ENCODE measurements at regions not wholly inside any gene's neighbourhood (a gene's known extent, or its start where the extent isn't known, plus 50 kb on each side); places are given as distances from the start of the nearest gene placed in this dataset.

DNA sequence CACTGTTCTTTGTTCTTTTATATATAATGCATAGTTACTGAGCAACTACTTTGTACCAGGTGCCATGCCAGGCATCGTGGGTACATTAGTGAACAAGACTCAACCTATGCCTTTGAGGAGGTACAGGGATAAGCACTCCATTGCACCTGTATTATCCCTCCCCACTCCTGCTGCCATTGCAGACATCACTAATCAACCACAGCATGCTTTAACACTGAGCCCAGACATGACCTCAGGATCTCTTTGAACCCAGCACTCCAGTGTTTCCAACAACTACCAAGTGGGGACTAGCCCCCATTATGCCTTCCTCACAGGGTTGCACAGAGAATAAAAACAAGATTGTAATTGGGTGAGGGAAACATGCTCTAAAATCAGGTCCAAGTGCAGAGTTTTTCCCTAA is 60.5 kb upstream of the COL13A1 start:
- no peak for FAIRE-seq

DNA sequence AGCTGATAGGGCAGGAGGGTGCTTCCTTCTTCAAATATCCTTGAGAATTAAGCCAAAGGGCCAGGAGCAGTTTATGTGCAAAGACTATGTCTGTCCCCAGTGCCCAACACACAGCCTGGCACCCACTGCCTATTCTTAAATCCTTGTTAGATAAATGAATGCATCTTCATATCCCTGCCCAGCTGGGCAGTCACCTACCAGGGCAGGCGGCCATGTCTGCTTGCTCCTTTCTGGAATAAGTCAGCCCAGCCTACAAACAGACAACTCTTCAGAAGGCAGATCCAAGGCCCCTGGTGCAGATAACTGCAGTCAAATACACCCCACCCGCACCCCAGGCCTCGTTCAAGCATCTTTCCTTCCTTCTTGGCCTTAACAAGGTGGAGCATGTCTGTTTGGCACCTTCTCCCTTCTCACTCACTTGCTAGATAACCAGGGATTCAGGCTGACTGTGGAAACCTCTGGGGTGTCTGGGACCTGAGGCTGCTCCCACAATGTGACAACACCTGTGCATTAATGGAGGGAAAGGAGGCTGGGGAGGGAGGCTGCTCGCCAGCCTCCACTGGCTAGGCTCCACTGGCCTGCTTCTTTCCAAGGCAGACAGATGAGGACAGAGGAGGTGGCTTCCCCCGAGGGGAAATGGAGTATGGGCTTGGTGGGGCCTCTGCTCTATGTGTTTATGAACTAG is 59.9 kb upstream of the COL13A1 start:
- no peak for FAIRE-seq

DNA sequence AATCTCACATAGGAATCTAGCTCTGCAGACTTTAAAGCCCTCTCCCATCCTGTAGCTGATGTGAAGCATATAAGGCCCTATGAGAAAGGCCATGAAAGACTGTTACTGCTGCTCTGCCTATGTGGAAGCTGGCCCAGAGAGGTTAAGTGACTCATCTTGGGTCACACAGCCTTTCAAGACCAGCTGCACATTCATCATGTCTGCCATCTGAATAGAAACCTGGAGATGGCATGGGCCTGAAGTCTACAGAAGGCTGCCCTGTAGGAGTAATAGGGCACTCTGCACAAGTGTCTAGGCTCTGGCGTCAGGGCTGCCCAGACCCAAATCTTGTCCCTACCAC is 59.4 kb upstream of the COL13A1 start:
- no peak for FAIRE-seq

DNA sequence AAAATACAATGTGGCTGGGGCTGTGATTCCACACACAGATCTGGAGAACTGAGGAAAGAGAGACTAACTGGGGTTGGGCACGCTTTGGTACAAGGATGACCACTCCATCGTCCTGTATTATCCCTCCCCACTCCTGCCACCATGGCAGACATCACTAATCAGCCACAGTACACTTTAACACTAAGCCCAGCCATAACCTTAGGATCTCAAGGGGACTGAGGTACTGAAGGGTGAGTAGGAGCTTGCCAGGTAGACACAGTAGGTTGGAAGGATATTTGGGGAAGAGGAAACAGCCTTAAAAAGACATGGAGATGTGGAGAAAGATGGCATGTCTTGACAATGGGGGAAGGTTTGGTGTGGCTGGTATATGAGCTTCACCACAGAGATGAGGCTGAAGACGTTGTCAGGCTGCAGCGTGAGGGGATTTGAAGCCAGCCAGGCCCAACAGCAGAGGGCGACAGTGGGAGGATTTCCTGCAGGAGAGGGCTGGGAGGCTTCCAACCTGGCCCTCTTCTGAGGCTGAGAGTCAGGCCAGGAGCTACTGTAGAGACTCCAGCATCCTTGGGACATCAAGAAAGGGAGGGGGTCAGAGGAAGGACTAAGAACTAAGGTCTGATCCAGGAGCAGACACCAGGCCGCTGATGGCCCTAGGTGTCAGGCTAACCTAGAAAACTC is 58.6 kb upstream of the COL13A1 start:
- no peak for FAIRE-seq

DNA sequence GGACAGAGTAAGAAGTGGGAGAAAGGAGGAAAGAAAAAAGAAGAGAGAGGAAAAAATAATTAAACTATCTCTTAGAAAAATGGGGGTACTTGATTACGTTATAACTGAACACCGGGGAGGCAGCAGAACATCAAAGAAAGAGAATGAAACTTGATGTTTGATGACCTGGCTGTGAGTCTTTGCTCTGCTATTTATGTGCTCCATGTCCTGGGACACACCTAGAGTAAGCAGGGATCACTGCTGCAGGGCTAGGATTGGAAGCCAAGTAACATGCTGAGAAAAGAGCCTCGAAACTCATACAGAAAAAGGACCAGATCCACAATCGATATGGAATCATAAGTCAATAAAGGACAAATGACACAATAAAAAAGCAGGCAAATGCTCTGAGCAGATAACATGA is 56.7 kb upstream of the COL13A1 start:
- no peak for FAIRE-seq

DNA sequence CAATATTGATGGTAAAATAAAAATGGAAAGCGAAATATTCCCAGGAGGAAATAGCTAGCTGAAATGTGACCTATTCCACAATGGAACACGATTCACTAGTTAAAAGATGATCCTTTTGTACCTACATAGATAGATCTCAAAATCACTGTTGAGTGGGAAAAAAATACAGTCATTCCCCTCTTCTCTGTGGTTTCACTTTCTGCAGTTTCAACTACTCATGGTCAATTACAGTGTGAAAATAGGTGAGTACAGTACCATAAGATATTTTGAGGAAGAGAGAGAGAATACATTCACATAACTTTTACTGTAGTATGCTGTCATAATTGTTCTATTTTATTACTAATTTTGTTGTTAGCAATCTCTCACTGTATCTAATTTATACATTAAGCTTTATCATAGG is 56.0 kb upstream of the COL13A1 start:
- FAIRE-seq, result no peak

DNA sequence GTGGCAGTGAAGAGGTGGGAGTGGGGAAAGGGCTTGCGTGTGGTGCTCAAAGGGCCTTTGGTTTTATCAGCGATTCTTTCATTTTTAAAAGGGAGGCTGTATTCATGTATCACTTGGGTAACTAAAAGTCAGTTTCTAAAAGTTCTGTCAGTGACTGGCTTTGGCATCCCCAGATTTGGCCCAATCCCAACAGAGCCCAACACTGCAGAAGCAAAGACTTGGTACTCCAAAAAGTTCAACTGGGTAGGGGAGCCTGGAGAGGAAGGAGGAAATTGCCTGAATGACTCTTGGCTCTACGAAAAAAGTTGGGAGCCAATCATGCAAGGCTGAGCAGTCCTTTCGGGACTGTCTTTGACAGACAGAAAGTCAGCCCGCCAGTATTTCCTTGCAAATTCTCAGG is 54.5 kb upstream of the COL13A1 start:
- FAIRE-seq, result no peak

DNA sequence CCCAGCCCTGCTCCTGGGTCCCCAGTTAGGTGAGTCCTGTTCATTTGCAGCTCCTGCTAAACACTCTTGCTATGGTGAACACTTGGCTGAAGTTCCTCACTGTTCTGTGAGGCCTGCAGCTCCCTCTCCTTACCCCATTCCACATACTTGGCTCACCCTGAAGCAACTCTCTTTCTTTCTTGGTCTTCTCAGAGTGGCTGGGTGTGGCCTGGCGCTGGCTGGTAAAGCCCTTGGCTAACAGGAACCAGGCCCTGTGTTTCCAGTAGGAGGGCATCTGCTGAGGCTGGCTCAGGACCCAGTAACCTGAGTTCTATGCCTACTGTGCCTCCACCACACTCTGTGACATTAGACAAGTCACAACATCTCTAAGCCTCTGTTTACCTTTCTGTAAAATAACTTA is 53.1 kb upstream of the COL13A1 start:
- FAIRE-seq, result no peak

DNA sequence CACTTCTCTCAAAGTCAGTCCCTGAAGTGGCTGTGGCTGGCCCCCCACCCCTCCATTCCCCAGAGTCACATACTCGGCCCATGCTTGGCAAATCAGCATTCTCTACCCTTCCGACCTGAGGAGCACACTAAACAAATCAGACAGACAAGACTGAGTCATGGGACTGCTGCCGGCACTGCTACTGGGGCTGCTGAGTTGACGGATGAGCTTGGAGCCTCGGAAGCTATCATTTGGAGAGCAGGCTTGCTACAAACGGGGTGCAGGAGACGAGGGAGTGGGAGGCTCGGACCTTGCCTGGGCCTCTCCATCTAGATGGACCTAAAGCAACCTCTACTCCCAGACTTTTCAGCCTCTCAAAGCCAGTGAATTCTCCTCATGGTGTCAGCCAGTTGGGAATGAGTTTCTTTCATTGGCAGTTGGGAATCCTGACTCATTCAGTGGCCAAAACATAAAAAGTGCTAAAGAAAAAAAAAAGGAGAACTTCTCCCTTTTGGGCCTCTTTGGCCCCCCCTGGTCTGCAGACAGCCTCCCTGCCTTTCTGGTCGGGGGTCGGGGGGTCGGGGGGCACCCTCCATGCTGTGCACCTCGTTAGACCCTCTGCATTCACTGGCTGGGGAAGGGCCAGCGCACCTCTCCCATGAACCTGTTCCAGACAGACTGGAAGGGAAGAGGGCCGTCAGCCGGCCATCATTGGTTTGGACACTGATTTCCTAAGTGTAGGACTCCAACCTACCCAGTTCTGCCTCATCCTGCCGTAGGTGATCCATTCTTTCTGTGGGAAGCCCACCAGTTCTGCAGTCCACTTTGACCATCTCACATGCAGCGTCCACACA is 52.3 kb upstream of the COL13A1 start:
- no peak for FAIRE-seq

DNA sequence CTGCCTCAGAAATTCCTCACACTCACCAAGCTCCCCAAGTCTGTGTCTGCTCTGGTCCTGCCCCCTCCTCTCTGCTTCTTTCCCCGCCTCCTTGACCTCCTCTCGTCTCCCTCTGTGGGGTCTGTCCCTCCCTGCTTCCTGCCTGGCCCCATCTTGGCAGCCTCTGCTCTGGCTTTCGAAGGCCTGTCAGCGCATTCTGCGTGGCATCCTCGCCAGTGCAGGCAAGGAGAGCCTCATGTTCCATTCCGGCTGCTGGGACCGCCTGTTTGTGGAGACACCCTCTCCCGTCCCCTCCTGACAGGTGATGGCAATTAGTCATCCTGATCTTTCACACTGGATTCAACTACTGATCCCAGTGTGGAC is 51.7 kb upstream of the COL13A1 start:
- no peak for FAIRE-seq

DNA sequence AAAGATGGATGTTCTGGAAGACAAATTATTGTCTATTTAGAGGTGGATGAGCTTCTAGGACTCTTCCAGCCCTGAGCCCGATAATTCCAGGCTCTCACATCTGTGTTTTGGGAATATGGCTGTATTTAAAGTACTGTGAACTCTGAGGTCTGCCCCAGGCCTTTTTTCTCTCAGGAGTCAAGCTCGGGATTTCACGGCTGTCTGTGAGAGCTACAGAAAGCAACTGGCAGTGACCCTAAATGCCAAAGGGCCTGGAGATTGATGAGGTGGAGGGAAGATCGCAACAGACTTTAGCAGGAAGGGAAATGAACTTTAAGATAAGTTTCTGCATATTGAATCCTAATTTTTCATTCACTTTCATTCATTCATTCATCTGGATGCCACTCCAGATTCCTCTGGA is 51.0 kb upstream of the COL13A1 start:
- no peak for FAIRE-seq

DNA sequence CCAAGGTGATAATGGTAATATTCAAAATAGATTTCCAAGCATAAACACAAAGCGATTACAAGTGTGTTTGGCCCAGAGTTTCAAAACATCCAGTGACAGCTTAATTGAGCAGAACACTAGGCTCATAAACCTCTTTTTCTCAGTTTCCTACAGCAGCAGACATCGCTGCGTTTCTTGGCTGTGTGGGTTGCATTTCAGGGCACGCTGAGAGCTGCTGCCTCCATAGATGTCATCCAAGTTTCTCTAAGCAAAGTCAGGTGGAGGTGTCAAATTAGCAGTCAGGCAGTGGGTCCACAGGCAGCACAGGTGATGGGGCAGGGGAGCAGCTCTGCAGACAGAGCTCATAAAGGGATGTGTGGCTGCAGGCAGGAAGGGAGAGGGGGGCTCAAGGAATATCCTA is 50.5 kb upstream of the COL13A1 start:
- FAIRE-seq, result peak; percentile 35
